Breast epithelium (tissue), 3 donors: ENCODE measurements at regions not wholly inside any gene's neighbourhood (a gene's known extent, or its start where the extent isn't known, plus 50 kb on each side); places are given as distances from the start of the nearest gene placed in this dataset.

ENCODE experiments used
- POLR2A ChIP-seq: fragments of 450-650 bp; IDR thresholded peaks from one replicate; pipeline ENCODE4 v1.6.1; 2016; ENCODE audit warnings: antibody characterized with exemption, mild to moderate bottlenecking, moderate library complexity
- TF ChIP-seq, protein P1 (sequence below), 3 donors: fragments of 450-650 bp; IDR thresholded peaks; one replicate each; pipeline ENCODE4 v1.5.1; 2016 to 2017; ENCODE audit warnings: antibody characterized with exemption in 3 of 3, mild to moderate bottlenecking in 3 of 3, moderate library complexity in 3 of 3

DNA sequence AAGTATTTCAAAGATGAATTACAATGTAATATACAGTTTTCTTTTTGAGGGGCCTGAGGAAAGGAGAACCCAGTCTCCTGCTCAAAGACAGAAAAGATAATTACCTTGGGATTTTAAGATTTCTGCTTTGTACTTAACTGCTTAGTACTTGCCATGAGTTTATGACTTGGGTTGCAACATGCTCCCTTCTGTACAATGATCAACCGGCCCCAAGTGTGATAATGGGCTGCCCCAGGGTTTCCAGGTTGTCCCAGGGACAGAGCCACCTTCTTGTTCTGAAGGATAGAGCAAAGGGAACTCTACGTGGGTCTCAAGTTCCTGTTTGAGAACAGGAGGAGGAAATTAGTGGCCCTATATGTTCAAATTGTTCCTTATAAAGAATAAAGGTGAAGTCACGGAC lies 104.8 kb downstream of the ABHD5 start:
- TF ChIP-seq, protein P1, sequence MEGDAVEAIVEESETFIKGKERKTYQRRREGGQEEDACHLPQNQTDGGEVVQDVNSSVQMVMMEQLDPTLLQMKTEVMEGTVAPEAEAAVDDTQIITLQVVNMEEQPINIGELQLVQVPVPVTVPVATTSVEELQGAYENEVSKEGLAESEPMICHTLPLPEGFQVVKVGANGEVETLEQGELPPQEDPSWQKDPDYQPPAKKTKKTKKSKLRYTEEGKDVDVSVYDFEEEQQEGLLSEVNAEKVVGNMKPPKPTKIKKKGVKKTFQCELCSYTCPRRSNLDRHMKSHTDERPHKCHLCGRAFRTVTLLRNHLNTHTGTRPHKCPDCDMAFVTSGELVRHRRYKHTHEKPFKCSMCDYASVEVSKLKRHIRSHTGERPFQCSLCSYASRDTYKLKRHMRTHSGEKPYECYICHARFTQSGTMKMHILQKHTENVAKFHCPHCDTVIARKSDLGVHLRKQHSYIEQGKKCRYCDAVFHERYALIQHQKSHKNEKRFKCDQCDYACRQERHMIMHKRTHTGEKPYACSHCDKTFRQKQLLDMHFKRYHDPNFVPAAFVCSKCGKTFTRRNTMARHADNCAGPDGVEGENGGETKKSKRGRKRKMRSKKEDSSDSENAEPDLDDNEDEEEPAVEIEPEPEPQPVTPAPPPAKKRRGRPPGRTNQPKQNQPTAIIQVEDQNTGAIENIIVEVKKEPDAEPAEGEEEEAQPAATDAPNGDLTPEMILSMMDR (IDR thresholded peaks at IDR 0.05) = no peak
- no peak for TF ChIP-seq POLR2A
